ENCODE measurements at regions not wholly inside any gene's neighbourhood (a gene's known extent, or its start where the extent isn't known, plus 50 kb on each side); places are given as distances from the start of the nearest gene placed in this dataset.

GRCh38 chr3:75012791-75013331 lies 398.4 kb upstream of the CNTN3 start:
- WGBS, 3 donors: 23 to 31% (median 27%) methylated on average over 5 of the region's 5 CpGs
- Histone ChIP-seq H3K4me1 (ENCODE audit: insufficient read depth) (no peaks in the 10 kb centered on the region), H3K4me3 (no peak overlapping the region), H3K9me3 (no peaks in the 10 kb centered on the region), H3K27ac (no peak overlapping the region), H3K36me3 (no peaks in the 10 kb centered on the region), H3K27me3 (no peaks in the 10 kb centered on the region)
- intact Hi-C loops (cut with DNase I): no loop called here
- TF ChIP-seq EP300 (IDR thresholded peaks at IDR 0.05) (no peak), CTCF (IDR thresholded peaks at IDR 0.05) (no peak), POLR2A (IDR thresholded peaks at IDR 0.05) (no peak)
- no peak for DNase-seq

GRCh38 chr3:75014008-75014407 lies 399.5 kb upstream of the CNTN3 start:
- no peak for TF ChIP-seq POLR2A (IDR thresholded peaks at IDR 0.05)
- no peak for TF ChIP-seq EP300 (IDR thresholded peaks at IDR 0.05)
- no peak for TF ChIP-seq CTCF (IDR thresholded peaks at IDR 0.05)
- H3K9me3 ChIP-seq: no peaks in the 10 kb centered on the region
- intact Hi-C loops (cut with DNase I): no loop called here
- no peak for DNase-seq
- H3K4me3 ChIP-seq: no peak overlapping the region
- no peaks in the 10 kb centered on the region for H3K27me3 ChIP-seq
- no peaks in the 10 kb centered on the region for H3K4me1 ChIP-seq (ENCODE audit: insufficient read depth)
- WGBS, 3 donors: 83 to 94% (median 93%) methylated on average over 1 of the region's 1 CpG
- H3K36me3 ChIP-seq: no peaks in the 10 kb centered on the region
- H3K27ac ChIP-seq: no peak overlapping the region

GRCh38 chr3:75015280-75015679 lies 400.8 kb upstream of the CNTN3 start:
- H3K4me1 ChIP-seq (ENCODE audit: insufficient read depth): no peaks in the 10 kb centered on the region
- no peak for DNase-seq
- no peaks in the 10 kb centered on the region for H3K36me3 ChIP-seq
- no peak overlapping the region for H3K27ac ChIP-seq
- 82 to 88% (median 84%) methylated on average over 2 of the region's 2 CpGs for WGBS, 3 donors
- no peak overlapping the region for H3K4me3 ChIP-seq
- H3K27me3 ChIP-seq: no peaks in the 10 kb centered on the region
- intact Hi-C loops (cut with DNase I): no loop called here
- H3K9me3 ChIP-seq: no peaks in the 10 kb centered on the region
- TF ChIP-seq POLR2A (IDR thresholded peaks at IDR 0.05) (no peak), EP300 (IDR thresholded peaks at IDR 0.05) (no peak), CTCF (IDR thresholded peaks at IDR 0.05) (no peak)

GRCh38 chr3:75035146-75035545 lies 420.7 kb upstream of the CNTN3 start:
- Histone ChIP-seq H3K27me3 (no peaks in the 10 kb centered on the region), H3K4me3 (no peak overlapping the region), H3K4me1 (ENCODE audit: insufficient read depth) (no peaks in the 10 kb centered on the region), H3K9me3 (no peaks in the 10 kb centered on the region), H3K36me3 (no peaks in the 10 kb centered on the region), H3K27ac (no peak overlapping the region)
- no peak for DNase-seq
- no peak for TF ChIP-seq CTCF (IDR thresholded peaks at IDR 0.05)
- intact Hi-C loops (cut with DNase I): no loop called here

GRCh38 chr3:75042941-75043340 lies 428.5 kb upstream of the CNTN3 start:
- no peaks in the 10 kb centered on the region for H3K4me1 ChIP-seq (ENCODE audit: insufficient read depth)
- intact Hi-C loops (cut with DNase I): no loop called here
- DNase-seq: no peak
- whole genome bisulfite sequencing, 3 donors: 94 to 100% (median 94%) methylated on average over 2 of the region's 2 CpGs
- H3K4me3 ChIP-seq: no peak overlapping the region
- peaks cover 0 to 6% of the 10 kb centered on the region in 2 donors for H3K9me3 ChIP-seq
- no peak for TF ChIP-seq CTCF (IDR thresholded peaks at IDR 0.05)
- no peak for TF ChIP-seq POLR2A (IDR thresholded peaks at IDR 0.05)
- TF ChIP-seq EP300 (IDR thresholded peaks at IDR 0.05): no peak
- no peaks in the 10 kb centered on the region for H3K27me3 ChIP-seq
- H3K27ac ChIP-seq: no peak overlapping the region
- H3K36me3 ChIP-seq: no peaks in the 10 kb centered on the region
